ENCODE measurements at regions not wholly inside any gene's neighbourhood (a gene's known extent, or its start where the extent isn't known, plus 50 kb on each side); places are given as distances from the start of the nearest gene placed in this dataset.
"Not testable (repeated sequence)": the region's sequence is repeated elsewhere in the genome, so short reads cannot be mapped to it uniquely, and the experiment has no call there.

DNA sequence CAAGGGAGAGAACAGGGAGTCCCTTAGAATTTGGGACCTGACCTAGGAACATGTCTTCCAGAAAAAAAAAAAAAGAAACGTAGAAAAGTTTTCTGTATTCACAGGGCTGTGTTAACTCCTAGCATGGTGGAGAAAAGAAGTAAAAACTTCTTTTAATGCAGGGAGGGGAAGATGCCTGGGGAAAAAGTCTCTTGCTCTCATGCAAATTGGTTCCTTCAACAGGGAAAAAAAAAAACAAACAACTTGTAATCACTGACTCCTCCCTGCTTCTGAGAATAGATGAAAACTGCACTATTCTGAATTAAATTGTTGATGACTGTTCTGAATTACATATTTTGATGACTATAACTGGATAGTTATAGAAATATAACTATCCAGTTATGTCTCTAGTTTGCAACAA lies 933.2 kb downstream of the TRIB2 start:
- intact Hi-C loops (cut with DNase I): no loop called here
- DNase-seq: no peak

DNA sequence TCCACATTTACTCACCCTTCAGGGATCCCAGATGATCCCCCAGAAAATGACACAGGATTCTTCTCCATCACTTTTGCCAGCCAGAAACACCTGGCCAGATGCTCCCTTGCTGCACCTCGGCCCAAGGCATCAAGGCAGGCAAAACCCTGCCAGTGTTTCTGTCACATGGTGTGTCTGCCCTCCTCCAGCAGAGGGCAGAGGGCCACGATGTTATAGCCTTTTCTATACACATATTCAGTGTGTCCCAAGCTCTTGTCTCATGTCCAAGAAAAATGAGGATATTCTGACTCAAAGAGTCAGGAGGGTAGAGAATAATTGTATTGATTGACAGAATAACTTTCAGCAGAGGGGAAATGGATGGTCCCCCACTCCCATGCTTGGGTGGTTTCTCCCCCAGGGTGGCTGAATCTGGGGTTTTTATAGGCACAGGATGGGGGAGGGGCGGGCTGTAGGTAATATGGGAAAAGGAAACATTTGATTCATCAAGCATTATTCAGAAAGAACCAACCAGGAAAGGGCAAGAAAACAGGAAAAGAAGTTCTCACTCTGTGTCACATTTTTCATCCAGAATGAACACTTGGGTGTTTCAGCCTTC lies 933.9 kb downstream of the TRIB2 start:
- DNase-seq: no peak
- intact Hi-C loops (cut with DNase I): no loop called here

GRCh38 chr2:13651684-13652131 lies 935.0 kb downstream of the TRIB2 start:
- DNase-seq: no peak
- intact Hi-C loops (cut with DNase I): no loop called here

DNA sequence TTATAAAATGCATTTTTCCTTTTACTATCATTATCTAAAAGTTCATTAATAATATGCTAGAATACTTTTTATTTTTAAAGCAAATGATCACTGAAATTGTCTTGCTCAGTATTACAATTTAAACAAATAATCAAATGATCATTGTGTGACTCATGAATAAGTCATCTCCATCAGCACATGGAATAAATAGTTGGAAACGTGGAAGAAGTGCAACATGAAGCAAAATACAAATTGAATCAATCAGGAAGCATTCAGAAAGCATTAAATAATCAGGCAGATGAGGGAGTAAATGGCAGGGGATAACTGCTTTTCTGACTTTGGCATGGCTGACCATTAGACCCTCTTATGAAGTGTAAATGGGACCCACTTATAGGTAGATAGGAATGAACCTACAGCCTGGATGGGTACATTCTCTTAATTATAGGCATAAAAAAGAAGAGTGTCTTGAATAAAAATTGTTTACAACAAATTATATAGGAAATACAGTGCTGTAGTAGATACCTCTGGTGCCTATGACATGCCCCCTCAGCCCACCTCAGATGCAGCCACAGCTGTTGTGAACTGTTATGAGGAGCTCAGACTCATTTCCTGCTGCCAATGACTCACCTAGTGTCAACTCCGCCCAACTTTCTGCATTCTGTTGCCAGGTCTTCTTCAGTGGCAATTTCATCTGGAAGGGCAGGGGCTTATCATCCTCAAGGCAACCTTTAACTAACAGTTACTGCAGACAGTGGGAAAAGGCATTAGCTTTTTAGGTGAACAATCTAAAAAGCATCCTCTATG lies 936.0 kb downstream of the TRIB2 start:
- DNase-seq: no peak
- intact Hi-C loops (cut with DNase I): no loop called here

DNA sequence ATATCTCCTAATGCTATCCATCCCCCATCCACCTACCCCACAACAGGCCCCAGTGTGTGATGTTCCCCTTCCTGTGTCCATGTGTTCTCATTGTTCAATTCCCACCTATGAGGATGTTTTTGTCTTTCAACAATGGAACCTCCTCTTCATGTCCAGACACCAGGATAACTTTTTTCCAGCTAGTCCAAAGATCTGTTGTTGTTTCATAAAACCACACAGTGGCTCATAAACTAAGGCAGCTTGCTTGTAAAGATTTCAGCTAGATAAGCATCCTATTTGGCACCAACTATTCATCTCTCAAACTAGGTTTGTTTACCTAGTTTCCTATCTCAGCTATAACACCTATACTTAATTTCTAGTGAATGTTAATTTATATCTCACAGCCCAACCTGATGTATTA lies 937.7 kb downstream of the TRIB2 start:
- DNase-seq: no peak
- intact Hi-C loops (cut with DNase I): no loop called here

DNA sequence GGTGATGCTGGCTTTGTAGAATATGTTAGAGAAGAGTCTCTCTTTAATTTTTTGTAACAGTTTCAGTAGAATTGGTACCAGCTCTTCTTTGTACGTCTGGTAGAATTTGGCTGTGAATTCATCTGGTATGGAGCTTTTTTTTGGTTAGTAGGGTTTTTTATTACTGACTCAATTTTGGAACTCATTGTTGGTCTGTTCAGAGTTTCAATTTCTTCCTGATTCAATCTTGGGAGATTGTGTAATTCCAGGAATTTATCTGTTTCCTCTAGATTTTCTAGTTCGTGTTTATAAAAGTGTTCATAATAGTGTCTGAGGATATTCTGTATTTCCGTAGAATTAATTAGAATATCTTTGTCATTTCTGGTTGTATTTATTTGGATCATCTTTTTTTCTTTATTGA lies 943.5 kb downstream of the TRIB2 start:
- no peak for DNase-seq
- intact Hi-C loops (cut with DNase I): no loop called here

GRCh38 chr2:13662055-13662454 lies 945.3 kb downstream of the TRIB2 start:
- intact Hi-C loops (cut with DNase I): no loop called here

GRCh38 chr2:13666582-13667414 lies 950.1 kb downstream of the TRIB2 start:
- intact Hi-C loops (cut with DNase I): no loop called here
- DNase-seq: no peak

More at GRCh38 chr2:13662055-13662454, 945.3 kb downstream of the TRIB2 start:
- DNase-seq: no peak

- DNase-seq: no peak
- intact Hi-C loops (cut with DNase I): no loop called here
Observed at GRCh38 chr2:13667415-13667757, 950.6 kb downstream of the TRIB2 start.

DNA sequence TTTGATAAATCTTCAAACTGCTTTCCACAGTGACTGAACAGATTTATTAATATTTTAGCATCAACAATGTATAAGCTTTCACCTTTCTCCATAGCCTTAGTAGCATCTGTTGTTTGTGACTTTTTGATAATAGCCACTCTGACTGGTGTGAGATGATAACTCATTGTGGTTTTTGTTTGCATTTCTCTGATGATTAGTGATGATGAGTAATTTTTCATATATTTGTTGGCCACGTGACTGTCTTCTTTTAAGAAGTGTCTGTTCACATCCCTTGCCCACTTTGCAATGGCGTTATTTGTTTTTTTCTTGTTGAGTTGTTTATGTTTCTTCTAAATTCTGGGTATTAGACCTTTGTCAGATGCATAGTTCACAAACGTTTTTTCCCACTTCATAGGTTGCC lies 952.9 kb downstream of the TRIB2 start:
- intact Hi-C loops (cut with DNase I): no loop called here

DNA sequence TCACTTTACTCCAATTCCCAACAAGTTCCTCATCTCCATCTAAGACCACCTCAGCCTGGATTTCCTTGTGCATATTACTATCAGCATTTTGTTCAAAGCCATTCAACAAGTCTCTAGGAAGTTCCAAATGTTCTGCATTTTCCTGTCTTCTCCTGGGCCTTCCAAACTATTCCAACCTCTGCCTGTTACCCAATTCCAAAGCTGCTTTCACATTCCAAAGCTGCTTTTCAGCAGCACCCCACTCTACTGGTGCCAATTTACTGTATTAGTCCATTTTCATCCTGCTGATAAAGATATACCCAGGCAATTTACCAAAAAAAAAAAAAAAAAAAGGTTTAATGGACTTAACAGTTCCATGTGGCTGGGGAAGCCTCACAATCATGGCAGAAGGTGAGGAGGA lies 957.1 kb downstream of the TRIB2 start:
- intact Hi-C loops (cut with DNase I); DNase-seq: not testable (repeated sequence)

More for the DNA sequence above, 952.9 kb downstream of the TRIB2 start:
- no peak for DNase-seq

DNA sequence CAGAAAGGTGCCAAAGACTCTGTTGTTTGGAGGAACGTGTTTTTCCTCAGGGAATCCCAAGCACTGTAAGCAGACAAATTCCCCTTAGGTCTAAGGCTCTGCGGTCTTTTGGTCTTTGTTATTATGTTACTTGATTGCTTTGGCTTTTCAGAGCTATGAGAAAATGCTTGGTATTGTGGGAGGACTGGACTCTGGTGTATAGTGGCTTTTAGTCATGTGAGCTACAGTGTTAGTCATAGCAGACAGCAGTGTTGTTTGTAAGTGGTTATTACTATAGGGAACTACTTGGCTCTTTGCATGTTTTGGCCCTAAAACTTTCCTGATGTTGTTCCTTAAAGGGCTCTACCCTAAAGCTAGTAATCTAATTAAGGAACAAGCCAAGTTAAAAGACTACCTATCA lies 956.2 kb upstream of the LRATD1 start:
- intact Hi-C loops (cut with DNase I): no loop called here
- no peak for DNase-seq

- no peak for DNase-seq
- intact Hi-C loops (cut with DNase I): no loop called here
Observed at GRCh38 chr2:13681936-13682335, 950.6 kb upstream of the LRATD1 start.

DNA sequence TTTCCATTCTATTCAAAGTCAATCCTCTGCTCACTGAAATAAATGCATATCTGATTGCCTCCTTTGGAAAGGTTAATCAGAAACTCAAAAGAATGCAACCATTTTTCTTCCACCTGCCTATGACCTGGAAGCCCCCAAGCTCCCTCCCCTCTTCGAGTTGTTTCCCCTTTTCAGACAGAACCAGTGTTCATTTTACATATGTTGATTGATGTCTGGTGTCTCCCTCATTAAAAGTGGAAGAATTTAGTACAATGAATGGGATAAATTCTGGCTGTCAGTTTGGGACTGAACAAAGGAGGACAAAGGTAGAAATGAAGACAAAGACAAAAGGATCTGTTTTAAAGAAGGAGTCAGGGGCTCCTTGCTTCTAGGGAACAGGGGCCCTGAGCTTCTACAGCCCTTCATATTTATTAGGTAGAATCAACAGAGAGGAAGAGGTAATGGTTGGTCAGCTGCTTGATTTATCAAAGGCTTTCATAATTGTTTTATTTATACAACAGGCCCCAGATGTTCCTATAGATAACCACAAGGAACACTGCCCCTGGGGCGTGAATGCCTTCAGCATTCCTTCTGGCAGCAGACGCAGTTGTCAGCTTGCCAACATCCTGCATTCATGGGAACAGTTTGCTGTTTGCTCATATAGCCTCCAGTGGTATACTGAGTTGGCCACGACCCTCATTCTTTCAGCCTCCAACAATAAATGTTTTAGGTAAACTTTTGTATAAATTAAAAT lies 949.8 kb upstream of the LRATD1 start:
- intact Hi-C loops (cut with DNase I): no loop called here
- no peak for DNase-seq

GRCh38 chr2:13686262-13686661 lies 946.3 kb upstream of the LRATD1 start:
- intact Hi-C loops (cut with DNase I): no loop called here
- DNase-seq: no peak

GRCh38 chr2:13694673-13695072 lies 937.8 kb upstream of the LRATD1 start:
- no peak for DNase-seq
- intact Hi-C loops (cut with DNase I): no loop called here

DNA sequence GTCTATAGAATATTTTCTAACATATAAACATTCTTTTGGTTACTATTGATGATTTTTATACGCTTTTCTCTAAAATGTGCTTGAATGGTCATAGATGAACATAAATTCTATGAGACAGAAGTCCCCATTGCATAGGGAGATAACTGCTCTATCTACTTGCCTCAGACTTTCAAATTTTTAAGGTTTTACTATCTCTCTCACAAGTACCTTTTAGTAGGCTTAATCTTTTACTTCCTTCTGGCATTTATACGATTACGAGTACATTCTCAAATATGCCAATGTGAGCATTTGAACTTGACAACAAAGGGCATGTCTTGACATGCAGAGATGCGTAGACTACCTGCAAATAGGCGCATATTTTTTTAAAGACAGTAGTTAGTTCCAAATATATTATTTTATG lies 935.9 kb upstream of the LRATD1 start:
- intact Hi-C loops (cut with DNase I): no loop called here
- no peak for DNase-seq

DNA sequence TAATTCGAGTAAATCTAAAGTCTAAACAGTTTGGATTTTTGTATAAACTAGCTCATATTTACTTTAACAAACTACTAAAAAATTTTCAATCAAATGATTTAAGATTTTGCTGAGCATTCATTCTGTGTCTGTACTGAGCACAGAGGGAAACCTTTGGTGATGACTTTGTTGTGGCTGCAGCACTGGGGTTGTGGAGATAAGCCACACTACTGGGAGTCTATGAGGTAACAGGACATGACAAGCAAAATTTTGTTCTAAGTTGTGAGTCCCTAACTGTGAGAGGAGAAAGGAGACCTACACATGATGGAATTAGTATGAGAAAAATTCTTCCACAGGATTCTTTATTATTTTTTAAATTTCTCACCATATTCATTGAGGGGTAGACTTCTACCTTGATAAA lies 933.7 kb upstream of the LRATD1 start:
- intact Hi-C loops (cut with DNase I): no loop called here
- DNase-seq: no peak

DNA sequence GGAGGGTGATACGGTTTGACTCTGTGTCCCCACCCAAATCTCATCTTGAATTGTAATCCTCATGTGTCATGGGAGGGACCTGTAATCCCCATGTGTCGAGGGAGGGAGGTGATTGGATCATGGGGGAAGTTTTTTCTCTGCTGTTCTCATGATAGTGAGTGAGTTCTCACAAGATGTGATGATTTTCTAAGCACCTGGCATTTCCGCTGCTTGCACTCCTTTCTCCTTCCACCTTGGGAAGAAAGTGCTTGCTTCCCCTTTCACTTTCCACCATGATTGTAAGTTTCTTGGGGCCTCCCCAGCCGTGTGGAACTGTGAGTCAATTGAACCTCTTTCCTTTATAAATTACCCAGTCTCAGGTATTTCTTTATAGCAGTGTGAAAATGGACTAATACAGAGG lies 932.6 kb upstream of the LRATD1 start:
- intact Hi-C loops (cut with DNase I); DNase-seq: not testable (repeated sequence)

DNA sequence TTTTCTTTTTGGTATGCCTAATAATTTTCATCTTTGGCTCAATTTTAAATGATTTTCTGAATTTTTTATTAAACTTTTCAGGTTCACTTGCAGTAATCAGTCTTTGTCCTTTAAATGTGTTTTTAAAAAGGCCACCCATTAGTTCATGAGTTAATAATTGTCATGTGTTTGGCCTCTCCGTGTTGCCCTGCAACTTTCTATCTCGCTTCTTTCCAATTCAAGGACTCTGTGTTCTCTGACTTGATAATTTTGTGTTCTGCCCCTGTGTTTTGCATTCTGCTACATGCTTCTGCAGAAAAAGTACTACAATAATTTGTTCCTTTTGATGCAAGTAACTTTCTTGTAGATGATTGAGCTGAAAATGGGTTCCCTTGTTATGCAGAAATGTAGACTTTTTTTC lies 921.4 kb upstream of the LRATD1 start:
- no peak for DNase-seq
- intact Hi-C loops (cut with DNase I): no loop called here

DNA sequence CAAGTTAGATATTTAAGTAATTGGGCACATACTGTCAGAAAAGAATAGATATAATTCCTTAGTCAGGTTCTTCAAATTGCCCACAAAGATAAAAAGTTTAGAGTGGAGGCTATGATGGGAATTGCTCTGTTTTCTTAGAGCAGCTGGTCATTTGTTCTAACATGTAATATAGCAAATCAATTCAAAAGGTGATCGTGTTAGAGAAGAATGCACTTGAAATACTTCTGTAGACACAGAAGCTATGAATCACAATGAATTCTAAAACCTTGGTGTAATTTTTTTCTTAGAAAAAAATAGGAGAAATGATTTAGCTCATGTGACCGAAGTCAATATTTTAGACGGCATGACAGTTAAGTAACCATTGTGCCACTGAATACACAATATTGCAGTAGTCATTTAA lies 918.1 kb upstream of the LRATD1 start:
- intact Hi-C loops (cut with DNase I): no loop called here
- no peak for DNase-seq

All from posterior cingulate gyrus (tissue), 11 donors.